Glutamatergic neuron (in vitro differentiated cells): ENCODE measurements at regions not wholly inside any gene's neighbourhood (a gene's known extent, or its start where the extent isn't known, plus 50 kb on each side); places are given as distances from the start of the nearest gene placed in this dataset.

Experiments
- DNase-seq: peaks from one replicate; pipeline ENCODE4 v3.0.0; 2022
- H3K27ac Mint-ChIP-seq: one replicate; pipeline ENCODE4 v1.8.0; 2020; ENCODE audit warnings: mild to moderate bottlenecking, mixed read lengths, inconsistent platforms; ENCODE audit not compliant: unreplicated experiment
- H3K27me3 Mint-ChIP-seq: one replicate; pipeline ENCODE4 v1.8.0; 2020; ENCODE audit warnings: mild to moderate bottlenecking, moderate library complexity, mixed read lengths, inconsistent platforms; ENCODE audit not compliant: unreplicated experiment
- H3K36me3 Mint-ChIP-seq: one replicate; pipeline ENCODE4 v1.8.0; 2020; ENCODE audit warnings: mild to moderate bottlenecking, mixed read lengths, inconsistent platforms; ENCODE audit not compliant: unreplicated experiment
- H3K4me1 Mint-ChIP-seq: one replicate; pipeline ENCODE4 v1.8.0; 2020; ENCODE audit warnings: mild to moderate bottlenecking, low read depth, mixed read lengths, inconsistent platforms; ENCODE audit not compliant: unreplicated experiment
- H3K4me3 Mint-ChIP-seq: one replicate; pipeline ENCODE4 v1.8.0; 2020; ENCODE audit warnings: mild to moderate bottlenecking, mixed read lengths, inconsistent platforms; ENCODE audit not compliant: unreplicated experiment
- H3K9me3 Mint-ChIP-seq: one replicate; pipeline ENCODE4 v1.8.0; 2020; ENCODE audit warnings: mild to moderate bottlenecking, moderate library complexity, mixed read lengths, inconsistent platforms; ENCODE audit not compliant: unreplicated experiment
- TF ChIP-seq, protein P1 (sequence below): fragments of 200-600 bp; sonication (generic); IDR thresholded peaks from one replicate; pipeline ENCODE4 v1.5.0; 2021; ENCODE audit not compliant: partially characterized antibody, unreplicated experiment

- H3K4me3 Mint-ChIP-seq: no peak overlapping the region
- DNase-seq: no peak
- H3K36me3 Mint-ChIP-seq: no peaks in the 10 kb centered on the region
- H3K27me3 Mint-ChIP-seq: no peaks in the 10 kb centered on the region
- no peak overlapping the region for H3K27ac Mint-ChIP-seq
- TF ChIP-seq, protein P1, sequence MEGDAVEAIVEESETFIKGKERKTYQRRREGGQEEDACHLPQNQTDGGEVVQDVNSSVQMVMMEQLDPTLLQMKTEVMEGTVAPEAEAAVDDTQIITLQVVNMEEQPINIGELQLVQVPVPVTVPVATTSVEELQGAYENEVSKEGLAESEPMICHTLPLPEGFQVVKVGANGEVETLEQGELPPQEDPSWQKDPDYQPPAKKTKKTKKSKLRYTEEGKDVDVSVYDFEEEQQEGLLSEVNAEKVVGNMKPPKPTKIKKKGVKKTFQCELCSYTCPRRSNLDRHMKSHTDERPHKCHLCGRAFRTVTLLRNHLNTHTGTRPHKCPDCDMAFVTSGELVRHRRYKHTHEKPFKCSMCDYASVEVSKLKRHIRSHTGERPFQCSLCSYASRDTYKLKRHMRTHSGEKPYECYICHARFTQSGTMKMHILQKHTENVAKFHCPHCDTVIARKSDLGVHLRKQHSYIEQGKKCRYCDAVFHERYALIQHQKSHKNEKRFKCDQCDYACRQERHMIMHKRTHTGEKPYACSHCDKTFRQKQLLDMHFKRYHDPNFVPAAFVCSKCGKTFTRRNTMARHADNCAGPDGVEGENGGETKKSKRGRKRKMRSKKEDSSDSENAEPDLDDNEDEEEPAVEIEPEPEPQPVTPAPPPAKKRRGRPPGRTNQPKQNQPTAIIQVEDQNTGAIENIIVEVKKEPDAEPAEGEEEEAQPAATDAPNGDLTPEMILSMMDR: no peak
- no peaks in the 10 kb centered on the region for H3K9me3 Mint-ChIP-seq
- no peaks in the 10 kb centered on the region for H3K4me1 Mint-ChIP-seq
Measured at GRCh38 chr7:35900651-35901050, 99.8 kb downstream of the SEPTIN7 start.

DNA sequence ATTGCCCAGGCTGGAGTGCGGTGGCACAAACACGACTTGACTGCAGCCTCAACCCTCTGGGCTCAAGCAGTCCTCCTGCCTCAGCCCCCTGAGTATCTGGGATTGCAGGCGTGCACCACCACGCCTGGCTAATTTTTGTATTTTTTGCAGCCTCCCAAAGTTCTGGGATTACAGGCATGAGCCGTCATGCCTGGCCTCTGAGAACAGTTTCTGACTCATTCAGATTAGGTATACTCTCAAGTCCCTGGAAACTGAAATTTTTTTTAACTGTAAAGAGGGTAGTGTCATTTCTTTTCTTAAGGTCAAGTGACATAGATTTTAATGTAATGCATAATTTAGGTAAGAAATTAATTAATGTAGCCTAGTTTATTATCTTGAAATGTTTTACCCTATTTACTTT is 104.7 kb downstream of the SEPTIN7 start:
- Mint-ChIP-seq H3K4me3 (no peak overlapping the region), H3K4me1 (peaks cover 22% of the 10 kb centered on the region), H3K36me3 (no peaks in the 10 kb centered on the region), H3K27ac (no peak overlapping the region), H3K9me3 (peaks cover 5% of the 10 kb centered on the region), H3K27me3 (no peaks in the 10 kb centered on the region)
- no peak for DNase-seq
- TF ChIP-seq, protein P1: no peak

DNA sequence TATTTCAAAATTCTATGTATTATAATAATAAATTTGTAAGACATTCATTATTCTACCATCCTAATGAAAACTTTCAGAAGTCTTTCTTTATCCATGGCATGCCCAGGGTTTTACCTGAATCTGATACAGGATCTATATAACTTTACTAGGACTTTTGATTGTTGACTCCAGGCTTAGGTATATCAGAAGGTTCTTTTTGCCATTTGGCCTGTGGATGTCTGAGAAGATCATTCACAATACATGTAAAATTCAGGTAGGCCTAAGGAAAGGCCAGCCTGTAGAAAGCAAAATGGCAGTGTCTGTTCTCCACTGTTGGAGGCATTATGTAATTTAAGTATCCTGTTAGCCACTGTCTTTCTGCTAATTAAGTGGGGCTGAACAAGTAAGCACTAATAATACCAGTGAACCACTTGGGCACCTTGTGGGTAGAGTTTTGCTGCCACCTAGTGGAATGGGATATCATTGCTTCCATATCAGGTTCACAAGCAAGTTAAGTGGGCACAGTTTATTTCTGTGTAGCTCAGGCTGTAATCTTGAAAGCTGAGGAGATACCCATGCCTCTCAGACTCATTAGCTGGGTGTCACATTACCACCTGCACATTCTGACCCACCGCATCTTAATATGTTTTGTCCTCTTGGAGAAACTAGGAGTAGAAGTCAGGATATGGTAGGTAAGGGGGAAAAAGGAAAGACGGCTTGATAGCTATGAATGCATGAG is 105.5 kb downstream of the SEPTIN7 start:
- no peaks in the 10 kb centered on the region for H3K27me3 Mint-ChIP-seq
- H3K4me1 Mint-ChIP-seq: peaks cover 22% of the 10 kb centered on the region
- TF ChIP-seq, protein P1: peak; percentile 88
- peak overlapping the region; percentile 62 for H3K27ac Mint-ChIP-seq
- H3K4me3 Mint-ChIP-seq: peak overlapping the region; percentile 63
- H3K36me3 Mint-ChIP-seq: peaks cover 3% of the 10 kb centered on the region
- H3K9me3 Mint-ChIP-seq: peaks cover 5% of the 10 kb centered on the region
- peak; percentile 44 for DNase-seq

DNA sequence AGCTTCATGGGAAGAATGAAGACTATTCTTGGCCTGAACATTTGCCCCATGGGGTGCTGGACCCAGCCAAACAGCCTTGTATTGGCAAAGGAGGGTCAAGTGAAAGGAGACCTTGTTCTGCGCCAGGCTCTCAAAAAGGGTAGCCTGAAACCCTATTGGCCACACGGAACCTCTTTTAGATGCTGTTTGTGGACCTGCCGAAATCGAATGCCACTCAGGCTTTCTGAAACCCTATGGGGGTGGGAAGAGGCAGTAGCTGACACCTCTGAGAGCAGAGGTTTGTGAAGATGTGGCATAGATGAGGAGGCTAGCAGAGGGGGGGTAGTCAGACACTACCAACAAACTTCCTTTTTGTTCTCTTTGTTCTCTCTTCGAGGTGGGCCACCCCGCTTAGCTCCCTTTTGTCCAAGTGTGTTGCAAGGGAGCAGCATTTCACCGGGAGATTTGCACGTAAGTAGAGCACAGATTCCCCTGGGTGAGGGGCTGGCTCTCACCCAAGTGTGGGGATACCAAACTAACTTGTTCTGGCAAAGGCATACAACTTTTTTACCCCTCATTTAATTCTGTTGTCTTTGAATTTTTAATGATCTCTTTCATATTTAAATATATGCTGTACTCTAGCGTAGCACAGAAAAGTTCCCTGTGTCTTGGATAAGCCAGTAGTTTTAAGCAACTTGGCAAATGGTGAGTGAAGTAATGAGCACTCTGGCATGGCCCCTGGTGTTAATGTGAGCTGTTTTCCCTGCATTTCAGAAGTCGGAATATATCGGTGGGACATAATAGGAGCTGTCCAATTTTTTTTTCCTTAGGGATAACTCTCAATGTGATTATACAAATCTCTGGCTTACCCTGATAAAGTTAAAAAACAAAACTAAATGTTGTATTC is 107.7 kb downstream of the SEPTIN7 start:
- Mint-ChIP-seq H3K27ac (no peak overlapping the region), H3K36me3 (peaks cover 4% of the 10 kb centered on the region), H3K4me1 (peaks cover 22% of the 10 kb centered on the region), H3K27me3 (no peaks in the 10 kb centered on the region), H3K4me3 (no peak overlapping the region), H3K9me3 (peaks cover 7% of the 10 kb centered on the region)
- no peak for DNase-seq
- TF ChIP-seq, protein P1: no peak
